Stimulated activated CD4-positive, alpha-beta T cell treated with anti-CD3 and anti-CD28 coated beads, Interleukin-2, amount 100 ng/mL, for 4 hours (primary cell): ENCODE measurements at regions not wholly inside any gene's neighbourhood (a gene's known extent, or its start where the extent isn't known, plus 50 kb on each side); places are given as distances from the start of the nearest gene placed in this dataset.

Experiments
- DNase-seq: peaks from one replicate; pipeline ENCODE4 v3.0.0-alpha.2; 2020; ENCODE audit warnings: low read depth

GRCh38 chr3:124441766-124442165 lies 288.5 kb upstream of the UMPS start:
- DNase-seq = no peak

- DNase-seq = no peak
Observed at GRCh38 chr3:124442463-124442862, 287.8 kb upstream of the UMPS start.

GRCh38 chr3:124443446-124443845 lies 286.8 kb upstream of the UMPS start:
- DNase-seq = no peak

- no peak for DNase-seq
Observed at GRCh38 chr3:124444075-124444474, 286.2 kb upstream of the UMPS start.

GRCh38 chr3:124444896-124445295 lies 285.4 kb upstream of the UMPS start:
- DNase-seq = no peak

- DNase-seq = no peak
Observed at GRCh38 chr3:124447845-124448244, 282.4 kb upstream of the UMPS start.

GRCh38 chr3:124448954-124449353 lies 281.3 kb upstream of the UMPS start:
- DNase-seq = no peak

- DNase-seq = no peak
Observed at GRCh38 chr3:124450366-124450765, 279.9 kb upstream of the UMPS start.

GRCh38 chr3:124451630-124452317 lies 278.5 kb upstream of the UMPS start:
- no peak for DNase-seq

GRCh38 chr3:124453189-124453588 lies 277.1 kb upstream of the UMPS start:
- DNase-seq = no peak

GRCh38 chr3:124455891-124456290 lies 274.4 kb upstream of the UMPS start:
- no peak for DNase-seq

- DNase-seq = no peak
Observed at GRCh38 chr3:124456506-124456905, 273.7 kb upstream of the UMPS start.

GRCh38 chr3:124459678-124460077 lies 270.6 kb upstream of the UMPS start:
- no peak for DNase-seq

- no peak for DNase-seq
Observed at GRCh38 chr3:124461126-124461525, 269.1 kb upstream of the UMPS start.

GRCh38 chr3:124461838-124462632 lies 268.2 kb upstream of the UMPS start:
- no peak for DNase-seq

GRCh38 chr3:124463234-124463633 lies 267.0 kb upstream of the UMPS start:
- DNase-seq = no peak

- no peak for DNase-seq
Observed at GRCh38 chr3:124467980-124468902, 262.0 kb upstream of the UMPS start.

GRCh38 chr3:124469555-124469954 lies 260.7 kb upstream of the UMPS start:
- no peak for DNase-seq

GRCh38 chr3:124478830-124479229 lies 251.4 kb upstream of the UMPS start:
- DNase-seq = no peak

GRCh38 chr3:124483915-124484470 lies 246.3 kb upstream of the UMPS start:
- DNase-seq = no peak

- DNase-seq = no peak
Observed at GRCh38 chr3:124486324-124486723, 243.9 kb upstream of the UMPS start.

- no peak for DNase-seq
Observed at GRCh38 chr3:124489506-124489905, 240.7 kb upstream of the UMPS start.
